Liver (tissue), 8 donors: ENCODE measurements at regions not wholly inside any gene's neighbourhood (a gene's known extent, or its start where the extent isn't known, plus 50 kb on each side); places are given as distances from the start of the nearest gene placed in this dataset.
"Not testable (repeated sequence)": the region's sequence is repeated elsewhere in the genome, so short reads cannot be mapped to it uniquely, and the experiment has no call there.

Experiments
- DNase-seq: peaks from one replicate; pipeline ENCODE4 v3.0.0-alpha.2; 2017; ENCODE audit warnings: low spot score
- H3K27ac ChIP-seq, 2 donors: one replicate each; pipeline ENCODE4 v1.7.0; 2013; ENCODE audit warnings: inconsistent platforms in 2 of 2, low read length in 2 of 2, control low read depth in 1 of 2, low read depth in 1 of 2, mild to moderate bottlenecking in 1 of 2
- H3K27me3 ChIP-seq, 4 donors: one replicate each; pipeline versions ENCODE4 v1.6.1 to v1.7.0; 2013; ENCODE audit warnings: low read length in 3 of 4, inconsistent platforms in 1 of 4, mild to moderate bottlenecking in 1 of 4, moderate library complexity in 1 of 4; ENCODE audit not compliant: control insufficient read depth in 4 of 4, insufficient read depth in 4 of 4
- H3K36me3 ChIP-seq, 4 donors: one replicate each; pipeline versions ENCODE4 v1.6.1 to v1.7.0; 2013; ENCODE audit warnings: low read length in 3 of 4, mild to moderate bottlenecking in 3 of 4, low read depth in 1 of 4, moderate library complexity in 1 of 4; ENCODE audit not compliant: control insufficient read depth in 4 of 4, insufficient read depth in 3 of 4
- H3K4me1 ChIP-seq, 4 donors: one replicate each; pipeline versions ENCODE4 v1.6.1 to v1.7.0; 2013; ENCODE audit warnings: low read length in 3 of 4, mild to moderate bottlenecking in 3 of 4, moderate library complexity in 1 of 4; ENCODE audit not compliant: control insufficient read depth in 4 of 4, insufficient read depth in 4 of 4
- H3K4me3 ChIP-seq, 3 donors: one replicate each; pipeline versions ENCODE4 v1.6.1 to v1.7.0; 2013; ENCODE audit warnings: low read length in 3 of 3, control low read depth in 1 of 3, low read depth in 1 of 3, mild to moderate bottlenecking in 1 of 3
- H3K9ac ChIP-seq, 2 donors: one replicate each; pipeline ENCODE4 v1.7.0; 2013; ENCODE audit warnings: low read length in 2 of 2, mild to moderate bottlenecking in 2 of 2, moderate library complexity in 2 of 2, control low read depth in 1 of 2, low read depth in 1 of 2
- H3K9me3 ChIP-seq, 4 donors: one replicate each; pipeline versions ENCODE4 v1.6.1 to v1.7.0; 2013; ENCODE audit warnings: low read length in 3 of 4; ENCODE audit not compliant: control insufficient read depth in 4 of 4
- EGR1 ChIP-seq, 2 donors: IDR thresholded peaks; 2 replicates each; pipeline ENCODE4 v1.6.1; 2016 to 2018; ENCODE audit warnings: antibody characterized with exemption in 2 of 2, low read depth in 2 of 2
- FOXA1 ChIP-seq: IDR thresholded peaks from 2 replicates; pipeline ENCODE4 v1.6.1; 2016; ENCODE audit warnings: antibody characterized with exemption
- FOXA2 ChIP-seq: IDR thresholded peaks from 2 replicates; pipeline ENCODE4 v1.6.1; 2016; ENCODE audit warnings: antibody characterized with exemption
- HNF4A ChIP-seq, 2 donors: conservative IDR thresholded peaks; 2 replicates each; pipeline ENCODE4 v1.6.1; 2016; ENCODE audit warnings: antibody characterized with exemption in 2 of 2, mild to moderate bottlenecking in 2 of 2
- HNF4G ChIP-seq: IDR thresholded peaks from 2 replicates; pipeline ENCODE4 v1.6.1; 2016; ENCODE audit warnings: antibody characterized with exemption
- RXRA ChIP-seq, 2 donors: IDR thresholded peaks; 2 replicates each; pipeline ENCODE4 v1.6.1; 2017 to 2018; ENCODE audit warnings: antibody characterized with exemption in 2 of 2, mild to moderate bottlenecking in 1 of 2
- SP1 ChIP-seq: IDR thresholded peaks from 2 replicates; pipeline ENCODE4 v1.6.1; 2018; ENCODE audit warnings: antibody characterized with exemption, mild to moderate bottlenecking
- TAF1 ChIP-seq: conservative IDR thresholded peaks from 2 replicates; pipeline ENCODE4 v1.6.1; 2016; ENCODE audit warnings: antibody characterized with exemption, mild to moderate bottlenecking
- YY1 ChIP-seq: IDR thresholded peaks from 2 replicates; pipeline ENCODE4 v1.6.1; 2016; ENCODE audit warnings: antibody characterized with exemption, mild to moderate bottlenecking
- WGBS: extraction: QIAGEN DNeasy Blood & Tissue Kit; methylation state at CpG from one replicate; pipeline ENCODE4 v1.1.7; 2013; 5-methylcytosine and 5-hydroxymethylcytosine counted together
- TF ChIP-seq, protein P1 (sequence below): IDR thresholded peaks from 2 replicates; pipeline ENCODE4 v1.6.1; 2016; ENCODE audit warnings: antibody characterized with exemption
- TF ChIP-seq, protein P2 (sequence below): IDR thresholded peaks from 2 replicates; pipeline ENCODE4 v1.6.1; 2016; ENCODE audit warnings: antibody characterized with exemption
- TF ChIP-seq, protein P3 (sequence below): IDR thresholded peaks from 2 replicates; pipeline ENCODE4 v1.6.1; 2016; ENCODE audit warnings: antibody characterized with exemption, mild to moderate bottlenecking
- TF ChIP-seq, protein P4 (sequence below): fragments of 150-350 bp; IDR thresholded peaks from 2 replicates; pipeline ENCODE4 v1.5.1; 2017; ENCODE audit warnings: improper control_type of control experiment, low read depth, low read length; ENCODE audit not compliant: missing input control
- TF ChIP-seq, protein P5 (sequence below): IDR thresholded peaks from 2 replicates; pipeline ENCODE4 v1.6.1; 2016; ENCODE audit warnings: antibody characterized with exemption
- donor health status: healthy.
- donor health status: healthy.
- donor health status: healthy.
- donor health status: healthy.
- donor health status: healthy.

DNA sequence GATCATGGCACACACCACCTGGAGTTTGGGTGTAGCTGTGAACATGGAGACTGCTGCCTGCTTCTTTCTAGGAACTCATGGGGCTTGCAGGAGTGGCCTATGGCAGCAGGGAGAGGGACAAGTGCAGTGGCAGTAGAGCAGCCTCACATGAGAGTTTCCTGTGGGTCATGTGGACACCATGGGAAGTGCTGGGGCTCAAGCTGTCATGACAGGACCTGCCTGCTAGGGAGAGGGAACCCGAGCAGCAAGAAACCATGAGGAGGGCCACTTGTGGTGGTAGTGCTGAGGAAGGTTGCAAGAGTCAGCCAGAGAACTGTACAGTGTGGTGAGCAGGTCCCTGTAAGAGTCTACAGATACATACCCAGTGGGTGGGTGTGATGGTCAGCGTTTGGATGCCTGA, 73.8 kb upstream of the MRPS22 start:
- no peak overlapping the region for H3K9ac ChIP-seq
- TF ChIP-seq TAF1 = no peak
- TF ChIP-seq, protein P1, sequence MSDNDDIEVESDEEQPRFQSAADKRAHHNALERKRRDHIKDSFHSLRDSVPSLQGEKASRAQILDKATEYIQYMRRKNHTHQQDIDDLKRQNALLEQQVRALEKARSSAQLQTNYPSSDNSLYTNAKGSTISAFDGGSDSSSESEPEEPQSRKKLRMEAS = no peak
- no peak for TF ChIP-seq FOXA2
- no peak for TF ChIP-seq HNF4A (conservative IDR thresholded peaks at IDR 0.05)
- TF ChIP-seq HNF4G = no peak
- TF ChIP-seq, protein P2, sequence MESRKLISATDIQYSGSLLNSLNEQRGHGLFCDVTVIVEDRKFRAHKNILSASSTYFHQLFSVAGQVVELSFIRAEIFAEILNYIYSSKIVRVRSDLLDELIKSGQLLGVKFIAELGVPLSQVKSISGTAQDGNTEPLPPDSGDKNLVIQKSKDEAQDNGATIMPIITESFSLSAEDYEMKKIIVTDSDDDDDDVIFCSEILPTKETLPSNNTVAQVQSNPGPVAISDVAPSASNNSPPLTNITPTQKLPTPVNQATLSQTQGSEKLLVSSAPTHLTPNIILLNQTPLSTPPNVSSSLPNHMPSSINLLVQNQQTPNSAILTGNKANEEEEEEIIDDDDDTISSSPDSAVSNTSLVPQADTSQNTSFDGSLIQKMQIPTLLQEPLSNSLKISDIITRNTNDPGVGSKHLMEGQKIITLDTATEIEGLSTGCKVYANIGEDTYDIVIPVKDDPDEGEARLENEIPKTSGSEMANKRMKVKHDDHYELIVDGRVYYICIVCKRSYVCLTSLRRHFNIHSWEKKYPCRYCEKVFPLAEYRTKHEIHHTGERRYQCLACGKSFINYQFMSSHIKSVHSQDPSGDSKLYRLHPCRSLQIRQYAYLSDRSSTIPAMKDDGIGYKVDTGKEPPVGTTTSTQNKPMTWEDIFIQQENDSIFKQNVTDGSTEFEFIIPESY = no peak
- TF ChIP-seq YY1 = no peak
- TF ChIP-seq EGR1 (IDR thresholded peaks at IDR 0.05; ENCODE audit: low read depth in 2 of 2) = no peak
- TF ChIP-seq FOXA1 = no peak
- TF ChIP-seq, protein P3, sequence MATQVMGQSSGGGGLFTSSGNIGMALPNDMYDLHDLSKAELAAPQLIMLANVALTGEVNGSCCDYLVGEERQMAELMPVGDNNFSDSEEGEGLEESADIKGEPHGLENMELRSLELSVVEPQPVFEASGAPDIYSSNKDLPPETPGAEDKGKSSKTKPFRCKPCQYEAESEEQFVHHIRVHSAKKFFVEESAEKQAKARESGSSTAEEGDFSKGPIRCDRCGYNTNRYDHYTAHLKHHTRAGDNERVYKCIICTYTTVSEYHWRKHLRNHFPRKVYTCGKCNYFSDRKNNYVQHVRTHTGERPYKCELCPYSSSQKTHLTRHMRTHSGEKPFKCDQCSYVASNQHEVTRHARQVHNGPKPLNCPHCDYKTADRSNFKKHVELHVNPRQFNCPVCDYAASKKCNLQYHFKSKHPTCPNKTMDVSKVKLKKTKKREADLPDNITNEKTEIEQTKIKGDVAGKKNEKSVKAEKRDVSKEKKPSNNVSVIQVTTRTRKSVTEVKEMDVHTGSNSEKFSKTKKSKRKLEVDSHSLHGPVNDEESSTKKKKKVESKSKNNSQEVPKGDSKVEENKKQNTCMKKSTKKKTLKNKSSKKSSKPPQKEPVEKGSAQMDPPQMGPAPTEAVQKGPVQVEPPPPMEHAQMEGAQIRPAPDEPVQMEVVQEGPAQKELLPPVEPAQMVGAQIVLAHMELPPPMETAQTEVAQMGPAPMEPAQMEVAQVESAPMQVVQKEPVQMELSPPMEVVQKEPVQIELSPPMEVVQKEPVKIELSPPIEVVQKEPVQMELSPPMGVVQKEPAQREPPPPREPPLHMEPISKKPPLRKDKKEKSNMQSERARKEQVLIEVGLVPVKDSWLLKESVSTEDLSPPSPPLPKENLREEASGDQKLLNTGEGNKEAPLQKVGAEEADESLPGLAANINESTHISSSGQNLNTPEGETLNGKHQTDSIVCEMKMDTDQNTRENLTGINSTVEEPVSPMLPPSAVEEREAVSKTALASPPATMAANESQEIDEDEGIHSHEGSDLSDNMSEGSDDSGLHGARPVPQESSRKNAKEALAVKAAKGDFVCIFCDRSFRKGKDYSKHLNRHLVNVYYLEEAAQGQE = no peak
- TF ChIP-seq SP1 = no peak
- TF ChIP-seq, protein P4, sequence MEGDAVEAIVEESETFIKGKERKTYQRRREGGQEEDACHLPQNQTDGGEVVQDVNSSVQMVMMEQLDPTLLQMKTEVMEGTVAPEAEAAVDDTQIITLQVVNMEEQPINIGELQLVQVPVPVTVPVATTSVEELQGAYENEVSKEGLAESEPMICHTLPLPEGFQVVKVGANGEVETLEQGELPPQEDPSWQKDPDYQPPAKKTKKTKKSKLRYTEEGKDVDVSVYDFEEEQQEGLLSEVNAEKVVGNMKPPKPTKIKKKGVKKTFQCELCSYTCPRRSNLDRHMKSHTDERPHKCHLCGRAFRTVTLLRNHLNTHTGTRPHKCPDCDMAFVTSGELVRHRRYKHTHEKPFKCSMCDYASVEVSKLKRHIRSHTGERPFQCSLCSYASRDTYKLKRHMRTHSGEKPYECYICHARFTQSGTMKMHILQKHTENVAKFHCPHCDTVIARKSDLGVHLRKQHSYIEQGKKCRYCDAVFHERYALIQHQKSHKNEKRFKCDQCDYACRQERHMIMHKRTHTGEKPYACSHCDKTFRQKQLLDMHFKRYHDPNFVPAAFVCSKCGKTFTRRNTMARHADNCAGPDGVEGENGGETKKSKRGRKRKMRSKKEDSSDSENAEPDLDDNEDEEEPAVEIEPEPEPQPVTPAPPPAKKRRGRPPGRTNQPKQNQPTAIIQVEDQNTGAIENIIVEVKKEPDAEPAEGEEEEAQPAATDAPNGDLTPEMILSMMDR = no peak
- TF ChIP-seq, protein P5, sequence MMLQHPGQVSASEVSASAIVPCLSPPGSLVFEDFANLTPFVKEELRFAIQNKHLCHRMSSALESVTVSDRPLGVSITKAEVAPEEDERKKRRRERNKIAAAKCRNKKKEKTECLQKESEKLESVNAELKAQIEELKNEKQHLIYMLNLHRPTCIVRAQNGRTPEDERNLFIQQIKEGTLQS = no peak
- no peak for TF ChIP-seq RXRA (IDR thresholded peaks at IDR 0.05)
- DNase-seq = no peak
- H3K9me3 ChIP-seq = no peaks in the 10 kb centered on the region
- no peak overlapping the region for H3K4me3 ChIP-seq
- no peaks in the 10 kb centered on the region for H3K27me3 ChIP-seq
- 92% methylated on average over 2 of the region's 2 CpGs for WGBS
- H3K27ac ChIP-seq = no peak overlapping the region
- peaks cover 5 to 28% (median 24%) of the 10 kb centered on the region in 4 donors for H3K4me1 ChIP-seq
- no peaks in the 10 kb centered on the region for H3K36me3 ChIP-seq

DNA sequence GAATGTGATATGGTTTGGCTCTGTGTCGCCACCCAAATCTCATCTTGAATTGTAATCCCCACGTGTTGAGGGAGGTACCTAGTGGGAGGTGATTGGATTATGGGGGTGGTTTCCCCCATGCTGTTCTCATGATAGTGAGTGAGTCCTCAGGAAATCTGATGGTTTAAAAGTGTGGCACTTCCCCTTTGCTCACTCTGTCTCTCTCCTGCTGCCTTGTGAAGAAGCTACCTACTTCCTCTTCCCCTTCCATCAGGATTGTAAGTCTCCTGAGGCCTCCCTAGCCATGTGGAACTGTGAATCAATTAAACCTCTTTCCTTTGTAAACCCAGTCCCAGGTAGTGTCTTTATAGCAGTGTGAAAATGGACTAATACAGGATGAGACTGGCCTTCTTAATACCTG, 73.2 kb upstream of the MRPS22 start:
- H3K27me3 ChIP-seq, H3K9me3 ChIP-seq, H3K4me3 ChIP-seq, DNase-seq, H3K36me3 ChIP-seq, H3K9ac ChIP-seq, H3K27ac ChIP-seq: not testable (repeated sequence)
- peaks cover 5 to 28% (median 24%) of the 10 kb centered on the region in 4 donors for H3K4me1 ChIP-seq
- 94% methylated on average over 2 of the region's 2 CpGs for WGBS
